ENCODE measurements at regions not wholly inside any gene's neighbourhood (a gene's known extent, or its start where the extent isn't known, plus 50 kb on each side); places are given as distances from the start of the nearest gene placed in this dataset.

DNA sequence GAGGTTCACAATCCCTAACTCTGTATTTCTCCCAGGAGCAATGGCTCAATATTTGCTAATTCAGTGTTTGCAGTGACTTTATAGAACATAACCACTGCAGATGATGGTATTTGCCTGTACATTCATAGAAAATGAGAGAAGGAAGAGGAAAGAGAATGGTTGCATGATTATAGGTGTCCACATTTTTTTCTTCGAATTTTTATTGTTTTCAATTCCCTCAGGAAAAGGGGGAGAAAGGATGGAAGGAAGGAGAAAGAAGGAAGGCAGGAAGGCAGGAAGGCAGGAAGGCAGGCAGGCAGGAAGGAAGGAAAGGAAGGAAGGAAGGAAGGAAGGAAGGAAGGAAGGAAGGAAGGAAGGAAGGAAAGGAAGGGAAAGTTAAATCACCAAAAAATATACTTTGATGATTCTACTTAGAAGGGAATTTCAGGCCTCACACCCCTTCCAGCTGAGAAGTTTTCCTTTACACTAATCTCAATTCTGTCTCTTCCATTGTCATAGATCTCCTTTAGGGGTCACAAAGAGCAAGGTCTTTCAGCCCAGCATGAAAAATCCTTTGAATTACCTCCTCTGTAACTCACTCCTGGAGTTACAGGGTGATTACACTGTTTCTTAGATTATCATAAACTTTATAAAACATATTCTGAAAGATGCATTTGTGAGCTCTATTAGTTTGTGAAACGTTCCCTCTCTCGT is 118.8 kb upstream of the INHBA start:
- Mint-ChIP-seq H3K4me1 (peaks cover 18% of the 10 kb centered on the region), H3K27me3 (ENCODE audit: insufficient read depth) (peaks cover 24% of the 10 kb centered on the region), H3K36me3 (ENCODE audit: low read depth) (no peaks in the 10 kb centered on the region), H3K9me3 (no peaks in the 10 kb centered on the region), H3K27ac (no peak overlapping the region), H3K4me3 (no peak overlapping the region)
- no peak overlapping the region for H3K4me3 ChIP-seq (ENCODE audit: low read length)
- WGBS, 2 experiments (ENCODE audit: insufficient coverage in 1 of 2, insufficient read length in 1 of 2) = 57% methylated on average over 1 of the region's 3 CpGs; no CpG with 5 or more reads in 1 of the 2 experiments
- no peak overlapping the region for H3K9ac ChIP-seq (ENCODE audit: extremely low read depth, low read length, poor library complexity, severe bottlenecking)
- H3K36me3 ChIP-seq (ENCODE audit: control insufficient read depth, insufficient read depth, low read length) = no peaks in the 10 kb centered on the region
- H3K9me3 ChIP-seq (ENCODE audit: control insufficient read depth, low read length) = no peaks in the 10 kb centered on the region
- no peak for DNase-seq
- peaks cover 16% of the 10 kb centered on the region for H3K27me3 ChIP-seq (ENCODE audit: control insufficient read depth, insufficient read depth, low read length, poor library complexity, severe bottlenecking)
- H3K27ac ChIP-seq (ENCODE audit: low read depth, low read length) = no peak overlapping the region
- TF ChIP-seq, protein P1, sequence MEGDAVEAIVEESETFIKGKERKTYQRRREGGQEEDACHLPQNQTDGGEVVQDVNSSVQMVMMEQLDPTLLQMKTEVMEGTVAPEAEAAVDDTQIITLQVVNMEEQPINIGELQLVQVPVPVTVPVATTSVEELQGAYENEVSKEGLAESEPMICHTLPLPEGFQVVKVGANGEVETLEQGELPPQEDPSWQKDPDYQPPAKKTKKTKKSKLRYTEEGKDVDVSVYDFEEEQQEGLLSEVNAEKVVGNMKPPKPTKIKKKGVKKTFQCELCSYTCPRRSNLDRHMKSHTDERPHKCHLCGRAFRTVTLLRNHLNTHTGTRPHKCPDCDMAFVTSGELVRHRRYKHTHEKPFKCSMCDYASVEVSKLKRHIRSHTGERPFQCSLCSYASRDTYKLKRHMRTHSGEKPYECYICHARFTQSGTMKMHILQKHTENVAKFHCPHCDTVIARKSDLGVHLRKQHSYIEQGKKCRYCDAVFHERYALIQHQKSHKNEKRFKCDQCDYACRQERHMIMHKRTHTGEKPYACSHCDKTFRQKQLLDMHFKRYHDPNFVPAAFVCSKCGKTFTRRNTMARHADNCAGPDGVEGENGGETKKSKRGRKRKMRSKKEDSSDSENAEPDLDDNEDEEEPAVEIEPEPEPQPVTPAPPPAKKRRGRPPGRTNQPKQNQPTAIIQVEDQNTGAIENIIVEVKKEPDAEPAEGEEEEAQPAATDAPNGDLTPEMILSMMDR (conservative IDR thresholded peaks at IDR 0.05) = no peak
- peaks cover 7% of the 10 kb centered on the region for H3K4me1 ChIP-seq (ENCODE audit: control insufficient read depth, insufficient read depth, low read length)

DNA sequence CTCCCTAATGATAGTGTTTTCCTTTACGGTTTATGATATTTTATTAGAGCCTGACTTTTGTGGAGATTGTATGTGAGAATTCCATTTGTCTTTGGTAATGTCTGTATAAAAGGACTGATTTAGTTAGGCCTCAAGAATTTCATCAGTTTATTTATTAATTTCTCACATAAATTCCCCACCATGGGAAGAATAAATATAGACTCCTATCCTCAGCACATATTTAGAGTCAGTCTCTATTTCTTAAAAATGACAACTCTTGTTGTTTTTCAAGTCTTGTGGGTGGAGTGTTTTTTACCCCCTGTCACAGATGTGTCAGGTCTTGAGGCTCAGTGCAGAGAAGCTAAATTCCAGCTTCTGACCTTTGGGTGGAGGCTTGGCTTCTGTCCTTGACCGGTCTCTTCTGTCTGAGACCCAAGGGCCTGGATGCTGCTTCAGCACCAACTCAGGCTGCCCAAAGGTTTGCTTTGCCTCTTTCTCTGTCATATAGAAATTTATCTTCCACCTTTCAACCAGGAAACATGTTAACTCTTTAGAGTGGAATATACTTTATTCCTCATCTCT is 117.3 kb upstream of the INHBA start:
- Mint-ChIP-seq H3K27me3 (ENCODE audit: insufficient read depth) (peaks cover 23% of the 10 kb centered on the region), H3K4me1 (peaks cover 18% of the 10 kb centered on the region), H3K4me3 (no peak overlapping the region), H3K9me3 (no peaks in the 10 kb centered on the region), H3K27ac (no peak overlapping the region), H3K36me3 (ENCODE audit: low read depth) (no peaks in the 10 kb centered on the region)
- Histone ChIP-seq H3K9me3 (ENCODE audit: control insufficient read depth, low read length) (no peaks in the 10 kb centered on the region), H3K4me3 (ENCODE audit: low read length) (no peak overlapping the region), H3K9ac (ENCODE audit: extremely low read depth, low read length, poor library complexity, severe bottlenecking) (no peak overlapping the region), H3K27ac (ENCODE audit: low read depth, low read length) (no peak overlapping the region), H3K36me3 (ENCODE audit: control insufficient read depth, insufficient read depth, low read length) (no peaks in the 10 kb centered on the region), H3K27me3 (ENCODE audit: control insufficient read depth, insufficient read depth, low read length, poor library complexity, severe bottlenecking) (peaks cover 16% of the 10 kb centered on the region), H3K4me1 (ENCODE audit: control insufficient read depth, insufficient read depth, low read length) (peaks cover 7% of the 10 kb centered on the region)
- no peak for DNase-seq
- 57 to 97% methylated on average over 1 to 2 of the region's 2 CpGs for WGBS, 2 experiments (ENCODE audit: insufficient coverage in 1 of 2, insufficient read length in 1 of 2)
- TF ChIP-seq, protein P1 (conservative IDR thresholded peaks at IDR 0.05) = no peak

DNA sequence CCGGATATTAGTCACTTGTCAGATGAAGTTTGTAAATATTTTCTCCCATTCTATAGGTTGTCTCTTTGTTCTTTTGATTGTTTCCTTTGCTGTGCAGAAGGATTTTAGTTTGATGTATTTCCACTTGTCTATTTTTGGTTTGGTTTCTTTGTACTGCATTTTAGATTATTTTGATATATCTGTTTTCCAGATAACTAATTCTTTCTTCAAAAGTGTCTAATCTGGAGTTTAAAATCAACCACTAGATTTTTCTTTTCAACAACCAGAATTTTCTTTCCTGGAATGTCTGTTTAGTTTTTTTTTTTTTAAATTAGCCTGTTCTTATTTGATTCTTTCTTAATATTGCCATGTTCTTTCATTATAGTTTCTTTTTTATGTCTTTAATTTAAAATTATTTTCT is 116.8 kb upstream of the INHBA start:
- Mint-ChIP-seq H3K4me1 (peaks cover 18% of the 10 kb centered on the region), H3K4me3 (no peak overlapping the region), H3K36me3 (ENCODE audit: low read depth) (no peaks in the 10 kb centered on the region), H3K9me3 (no peaks in the 10 kb centered on the region), H3K27me3 (ENCODE audit: insufficient read depth) (peaks cover 23% of the 10 kb centered on the region), H3K27ac (no peak overlapping the region)
- peaks cover 16% of the 10 kb centered on the region for H3K27me3 ChIP-seq (ENCODE audit: control insufficient read depth, insufficient read depth, low read length, poor library complexity, severe bottlenecking)
- no peak overlapping the region for H3K27ac ChIP-seq (ENCODE audit: low read depth, low read length)
- H3K4me1 ChIP-seq (ENCODE audit: control insufficient read depth, insufficient read depth, low read length) = peaks cover 7% of the 10 kb centered on the region
- no peaks in the 10 kb centered on the region for H3K36me3 ChIP-seq (ENCODE audit: control insufficient read depth, insufficient read depth, low read length)
- WGBS, 2 experiments (ENCODE audit: insufficient coverage in 1 of 2, insufficient read length in 1 of 2) = 100% methylated on average over 1 of the region's 1 CpG; no CpG with 5 or more reads in 1 of the 2 experiments
- TF ChIP-seq, protein P1 (conservative IDR thresholded peaks at IDR 0.05) = no peak
- DNase-seq = no peak
- H3K9ac ChIP-seq (ENCODE audit: extremely low read depth, low read length, poor library complexity, severe bottlenecking) = no peak overlapping the region
- no peaks in the 10 kb centered on the region for H3K9me3 ChIP-seq (ENCODE audit: control insufficient read depth, low read length)
- H3K4me3 ChIP-seq (ENCODE audit: low read length) = no peak overlapping the region

All from endodermal cell (in vitro differentiated cells).